Epithelial cell of esophagus (primary cell): ENCODE measurements at regions not wholly inside any gene's neighbourhood (a gene's known extent, or its start where the extent isn't known, plus 50 kb on each side); places are given as distances from the start of the nearest gene placed in this dataset.

Experiments
- DNase-seq: peaks from one replicate; pipeline ENCODE4 v3.0.0; 2010; ENCODE audit warnings: low read depth
- H3K4me3 ChIP-seq: 2 replicates; pipeline ENCODE4 v1.5.1; 2011; ENCODE audit warnings: mild to moderate bottlenecking, low read length, control low read depth
- CTCF ChIP-seq: IDR thresholded peaks from 2 replicates; pipeline ENCODE4 v1.5.1; 2011; ENCODE audit warnings: low read depth, mild to moderate bottlenecking, low read length, control low read depth, inconsistent platforms; ENCODE audit not compliant: insufficient read depth; ENCODE audit errors: missing control alignments

GRCh38 chr4:14022456-14022855, 394.9 kb upstream of the BOD1L1 start:
- H3K4me3 ChIP-seq, result no peak overlapping the region
- no peak for DNase-seq
- TF ChIP-seq CTCF, result no peak

- TF ChIP-seq CTCF, result no peak
- DNase-seq, result peak; percentile 4
- H3K4me3 ChIP-seq, result no peak overlapping the region
These were observed 395.5 kb upstream of the BOD1L1 start for GRCh38 chr4:14023036-14023435.

GRCh38 chr4:14023896-14024295, 396.4 kb upstream of the BOD1L1 start:
- TF ChIP-seq CTCF, result no peak
- no peak for DNase-seq
- no peak overlapping the region for H3K4me3 ChIP-seq

GRCh38 chr4:14025111-14025510, 397.6 kb upstream of the BOD1L1 start:
- no peak for TF ChIP-seq CTCF
- H3K4me3 ChIP-seq, result no peak overlapping the region
- DNase-seq, result peak; percentile 5

- no peak for DNase-seq
- no peak overlapping the region for H3K4me3 ChIP-seq
- no peak for TF ChIP-seq CTCF
These were observed 398.4 kb upstream of the BOD1L1 start for GRCh38 chr4:14025891-14026290.

- H3K4me3 ChIP-seq, result no peak overlapping the region
- no peak for TF ChIP-seq CTCF
- DNase-seq, result no peak
These were observed 401.3 kb upstream of the BOD1L1 start for GRCh38 chr4:14028862-14029261.

- no peak for DNase-seq
- H3K4me3 ChIP-seq, result no peak overlapping the region
- no peak for TF ChIP-seq CTCF
These were observed 407.6 kb upstream of the BOD1L1 start for GRCh38 chr4:14035076-14035475.
